GM21367 (cell line): ENCODE measurements at regions not wholly inside any gene's neighbourhood (a gene's known extent, or its start where the extent isn't known, plus 50 kb on each side); places are given as distances from the start of the nearest gene placed in this dataset.

Experiments
- ATAC-seq: cut with Tn5 transposase; IDR thresholded peaks from one replicate; pipeline ENCODE4 v1.9.1; 2021; ENCODE audit not compliant: unreplicated experiment

DNA sequence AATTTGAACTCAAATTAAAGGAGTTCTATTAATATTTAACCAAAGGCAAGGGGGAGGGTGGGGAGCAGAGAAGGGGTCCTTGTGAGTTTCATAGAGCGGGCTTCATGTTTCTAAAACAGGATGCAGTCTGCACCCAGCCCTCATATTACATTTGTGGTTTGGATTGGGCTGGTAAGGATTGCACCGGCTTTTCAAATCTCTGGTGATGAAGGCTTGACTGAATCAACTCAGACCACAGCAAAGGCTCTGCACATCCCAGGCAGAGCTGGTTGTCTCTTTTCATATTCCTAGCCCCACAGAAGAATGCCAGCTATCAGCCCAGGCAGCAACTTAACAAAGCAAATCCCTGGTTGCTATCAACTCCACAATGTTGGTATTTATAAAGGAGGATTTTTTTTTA is 1221.4 kb downstream of the VRK1 start:
- no peak for ATAC-seq

DNA sequence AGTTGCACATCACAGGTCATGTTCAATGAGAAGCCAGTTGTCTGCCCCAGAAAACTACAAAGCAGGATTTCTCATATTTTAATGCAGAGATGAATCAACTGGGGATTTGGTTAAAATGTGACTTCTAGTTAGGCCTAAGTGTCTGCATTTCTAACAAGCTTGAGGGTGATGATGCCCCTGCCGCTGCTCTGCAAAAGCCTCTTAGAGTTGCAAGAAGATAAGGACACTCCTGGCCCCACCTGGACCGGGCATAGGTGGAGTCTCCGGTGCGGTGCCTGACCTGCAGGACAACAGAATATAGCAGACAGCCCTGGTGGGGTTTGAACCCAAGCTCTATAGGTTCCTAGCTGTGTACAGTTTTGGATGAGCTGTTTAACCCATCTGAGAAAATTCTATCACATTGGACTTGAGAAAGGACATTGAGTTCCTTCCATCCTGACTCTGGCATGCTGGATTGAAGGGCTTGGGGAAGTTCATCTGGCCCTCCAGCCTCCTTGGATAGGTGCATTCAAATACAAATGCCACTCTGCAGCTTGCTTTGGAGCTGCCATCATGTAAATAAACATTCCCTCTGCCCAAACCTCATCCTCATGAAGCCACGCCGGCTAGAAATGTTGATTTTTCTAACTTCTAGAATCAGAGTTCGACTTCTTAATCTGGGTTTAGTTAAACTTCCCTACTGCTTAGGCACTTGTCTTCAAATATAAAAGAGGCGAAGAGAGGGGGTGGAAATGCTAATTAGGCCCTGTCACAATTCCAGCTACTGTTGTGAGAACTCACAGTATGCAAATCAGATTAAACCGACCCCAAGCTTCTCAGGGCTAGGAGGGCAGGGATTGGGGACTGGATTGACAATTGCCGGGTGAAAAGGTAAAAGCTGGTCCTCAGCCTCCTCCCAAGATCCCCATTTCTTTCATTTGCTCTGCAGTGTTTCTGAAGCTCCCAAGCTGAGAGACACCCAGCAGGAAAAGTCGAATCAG is 1225.6 kb downstream of the VRK1 start:
- ATAC-seq = no peak

DNA sequence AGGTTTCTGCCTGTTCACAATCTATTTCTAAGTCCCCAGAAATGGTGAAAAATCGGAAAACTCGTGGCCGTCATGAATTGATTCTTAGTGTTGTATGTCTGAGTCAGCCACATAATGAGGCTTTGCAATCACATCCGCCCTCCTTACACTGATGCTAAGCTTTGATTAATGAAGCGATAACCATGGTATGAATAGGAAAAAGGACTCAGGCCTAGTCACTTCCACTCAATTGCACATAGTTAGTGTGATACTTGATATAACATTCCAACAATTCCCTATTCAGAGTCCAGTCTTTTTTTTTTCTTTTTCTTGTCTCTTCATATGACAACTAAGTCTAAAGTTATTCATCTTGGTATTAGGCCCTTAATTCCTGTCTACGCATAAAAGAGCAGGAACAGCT is 1231.0 kb downstream of the VRK1 start:
- ATAC-seq = no peak

DNA sequence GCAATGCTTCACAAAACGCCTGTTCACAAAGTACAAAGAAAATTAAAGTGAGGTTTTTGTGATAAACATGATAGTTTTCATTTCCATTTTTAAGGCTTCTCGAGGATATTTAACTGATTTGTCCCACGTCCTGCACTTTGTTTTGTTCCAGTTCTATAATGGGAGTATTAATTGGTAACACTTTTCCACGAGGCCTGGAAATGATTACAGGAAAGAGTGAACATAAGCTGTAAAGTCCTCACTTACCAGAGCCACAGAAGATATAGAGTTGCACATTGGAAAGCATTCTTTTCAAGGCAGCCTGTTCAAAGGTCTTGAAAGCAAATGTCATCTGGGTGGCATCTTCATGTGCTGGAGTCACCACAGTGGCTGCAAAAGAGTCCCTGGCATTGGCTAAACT is 1236.6 kb downstream of the BCL11B start:
- no peak for ATAC-seq

DNA sequence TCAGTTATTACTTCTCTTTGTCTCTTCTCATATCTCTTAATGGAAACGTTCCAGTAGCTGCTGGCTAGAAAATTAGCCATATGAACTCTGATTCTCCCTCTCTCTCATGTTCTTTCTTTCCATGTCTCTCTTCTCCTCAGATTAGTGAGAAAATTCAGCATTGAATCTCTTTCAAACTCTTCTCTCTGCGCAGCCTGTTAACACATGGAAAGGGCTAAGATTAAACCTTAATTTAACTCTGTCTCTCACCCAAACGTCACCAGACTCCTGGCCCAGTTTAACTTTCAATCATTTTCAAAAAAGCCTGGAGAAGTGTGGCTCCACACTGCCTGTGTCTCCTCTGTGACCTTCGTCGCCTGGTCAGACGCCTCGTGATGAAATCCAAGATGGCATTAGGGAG is 1234.2 kb downstream of the BCL11B start:
- no peak for ATAC-seq

DNA sequence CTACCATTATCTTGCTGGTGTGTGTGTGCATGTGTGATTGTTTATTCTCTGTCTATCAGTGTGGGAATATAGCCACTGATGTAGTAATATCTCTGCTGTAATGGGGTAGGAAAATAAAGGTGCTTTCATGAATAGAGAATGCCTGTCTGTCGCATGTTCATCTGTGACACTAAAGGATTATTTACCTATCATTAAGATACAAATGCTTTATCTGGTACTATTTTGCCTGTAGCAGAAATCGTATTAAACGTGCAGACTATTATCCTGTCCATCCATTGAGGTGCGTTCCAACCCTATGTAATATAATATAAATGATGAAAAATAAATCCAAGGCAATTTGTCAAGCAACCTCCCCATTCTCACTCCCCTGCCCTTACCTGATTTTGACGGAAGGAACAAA is 1215.1 kb downstream of the BCL11B start:
- no peak for ATAC-seq

DNA sequence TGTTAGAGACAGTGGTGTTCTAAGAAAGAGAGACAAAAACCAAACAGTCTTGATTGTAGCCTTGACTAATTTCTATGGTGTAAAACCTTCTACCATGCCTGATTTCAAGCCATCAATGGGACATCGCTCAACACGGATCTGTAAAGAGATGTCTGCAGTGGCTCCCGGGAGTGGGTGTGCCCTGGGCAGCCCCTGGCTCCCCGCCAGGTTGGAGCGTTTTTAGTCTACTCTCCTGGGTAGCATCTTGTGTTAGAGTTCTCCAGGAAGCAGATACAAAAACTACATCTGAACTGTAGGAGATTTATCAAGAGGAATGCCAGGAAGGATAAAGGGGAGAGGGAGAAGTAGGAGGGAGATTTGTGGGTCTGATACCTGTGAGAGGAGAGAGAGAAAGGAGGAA is 1212.9 kb downstream of the BCL11B start:
- no peak for ATAC-seq

DNA sequence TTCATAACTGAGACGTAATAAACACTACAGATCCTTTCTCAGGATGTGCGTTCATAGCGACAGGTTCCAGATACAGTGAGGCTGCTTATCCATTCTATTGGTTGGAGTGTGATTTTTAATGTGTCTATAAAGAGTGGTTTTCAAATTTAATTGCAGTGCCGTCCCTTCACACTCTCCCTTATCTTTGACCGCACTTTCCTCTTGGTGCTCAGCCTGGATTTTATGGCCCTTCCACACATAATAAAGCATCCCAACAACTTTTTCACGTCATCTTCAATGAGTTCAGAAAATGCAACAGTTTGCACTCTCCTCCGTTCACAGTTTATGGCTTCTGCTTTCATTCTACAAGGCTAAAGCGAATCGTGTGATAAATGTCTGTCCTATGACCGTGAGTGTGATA is 1209.9 kb downstream of the BCL11B start:
- no peak for ATAC-seq

DNA sequence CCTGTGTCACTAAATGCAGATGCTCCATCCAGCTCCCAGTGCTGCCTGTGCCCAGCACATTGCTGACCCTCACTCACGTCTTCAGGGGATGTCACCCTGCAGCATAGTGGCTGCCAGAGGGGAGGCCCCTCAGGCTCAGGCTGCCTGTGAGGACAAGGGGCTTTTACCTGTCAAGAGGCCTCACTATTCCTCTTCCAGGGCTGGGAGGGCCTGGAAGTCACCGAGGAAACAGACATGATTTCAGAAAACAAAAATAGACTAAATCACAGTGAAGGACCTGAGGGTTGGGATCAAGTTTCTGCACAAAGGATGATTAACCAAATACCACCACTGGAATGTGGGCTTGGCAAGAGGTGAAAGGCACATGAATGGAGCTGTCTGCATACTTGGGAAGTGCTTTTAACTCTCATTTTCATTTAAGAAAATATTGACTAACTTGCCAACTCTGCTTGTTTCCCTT is 1202.3 kb downstream of the BCL11B start:
- no peak for ATAC-seq

DNA sequence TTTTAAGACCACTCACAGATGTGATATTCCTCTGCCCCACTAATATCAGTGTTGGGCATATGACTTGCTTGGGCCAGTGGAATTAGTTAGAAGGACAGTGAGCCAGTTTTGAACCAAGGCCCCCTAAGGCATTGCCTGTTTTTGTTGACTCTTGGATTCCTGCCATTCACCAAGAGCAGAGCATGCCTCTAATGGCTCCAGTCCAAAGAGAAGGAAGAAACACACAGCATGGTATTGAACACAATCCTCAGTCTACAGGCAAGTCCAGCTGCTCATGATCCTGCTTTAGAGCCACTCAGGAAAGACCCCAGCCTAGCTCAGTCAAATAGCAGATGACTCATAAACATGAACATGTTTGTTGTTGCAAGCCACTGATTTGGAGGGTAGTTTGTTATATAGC is 1201.5 kb downstream of the BCL11B start:
- ATAC-seq = no peak

DNA sequence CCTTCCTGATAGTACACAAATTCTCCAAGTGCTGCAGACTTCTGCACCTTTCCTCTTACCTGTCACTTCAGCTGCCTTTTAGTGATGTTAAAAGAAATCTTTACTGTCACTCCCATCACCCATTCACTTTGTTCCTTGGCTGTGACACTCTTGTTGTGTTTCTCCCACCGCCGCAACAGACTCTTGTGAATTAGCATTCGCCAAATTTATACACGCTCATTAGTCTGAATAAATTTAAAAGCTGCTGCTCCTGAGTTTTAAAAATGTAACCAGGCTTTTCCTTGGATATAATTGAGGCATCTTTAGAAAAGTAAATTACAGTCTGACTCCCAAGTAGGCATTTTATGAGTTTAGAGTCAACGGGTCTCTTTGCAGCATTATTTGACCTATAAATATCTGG is 1197.9 kb downstream of the BCL11B start:
- no peak for ATAC-seq

DNA sequence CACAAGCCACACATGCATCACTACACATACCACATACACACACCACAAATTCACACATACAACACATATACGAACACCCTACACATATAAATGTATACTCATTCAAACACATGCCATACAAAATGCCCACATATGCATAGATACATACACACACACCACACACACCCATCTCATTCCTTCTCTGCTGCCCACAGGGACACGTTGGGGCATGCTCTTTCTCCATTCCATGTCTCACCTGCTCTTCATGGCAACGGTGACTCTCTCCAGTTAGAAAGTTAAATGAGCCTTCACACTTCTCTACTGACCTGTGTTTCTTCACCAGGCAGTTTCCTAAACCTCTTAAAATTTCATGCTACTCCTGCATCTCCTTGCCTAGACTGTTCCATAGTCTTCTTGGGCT is 1194.8 kb downstream of the BCL11B start:
- no peak for ATAC-seq

DNA sequence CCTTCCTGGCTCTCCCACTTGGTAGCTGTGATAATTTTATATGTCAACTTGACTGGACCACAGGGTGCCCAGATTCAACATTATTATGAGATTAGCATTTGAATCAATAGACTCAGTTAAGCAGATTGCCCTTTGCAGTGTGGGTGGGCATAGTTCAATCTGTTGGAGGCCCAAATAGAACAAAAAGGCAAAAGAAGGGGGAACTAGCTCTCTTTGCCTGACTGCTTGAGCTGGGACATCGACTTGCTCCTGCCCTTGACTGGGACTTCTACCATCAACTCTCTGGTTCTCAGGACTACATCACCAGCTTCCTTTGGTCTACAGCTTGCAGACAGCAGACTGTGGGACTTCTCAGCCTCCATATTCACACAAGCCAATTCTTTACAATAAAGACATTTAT is 1189.2 kb downstream of the BCL11B start:
- no peak for ATAC-seq

DNA sequence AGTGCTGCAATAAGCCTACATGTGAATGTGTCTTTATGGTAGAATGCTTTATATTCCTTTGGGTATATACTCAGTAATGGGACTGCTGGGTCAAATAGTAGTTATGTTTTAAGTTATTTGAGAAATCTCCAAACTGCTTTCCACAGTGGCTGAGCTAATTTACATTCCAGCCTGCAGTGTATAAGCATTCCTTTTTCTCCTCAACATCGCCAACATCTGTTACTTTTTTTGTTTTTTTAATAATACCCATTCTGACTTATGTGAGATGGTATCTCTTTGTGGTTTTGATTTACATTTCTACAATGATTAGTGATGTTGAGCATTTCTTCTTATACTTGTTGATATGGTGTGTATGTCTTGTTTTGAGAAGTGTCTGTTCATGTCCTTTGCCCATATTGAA is 1186.2 kb downstream of the BCL11B start:
- ATAC-seq = no peak

DNA sequence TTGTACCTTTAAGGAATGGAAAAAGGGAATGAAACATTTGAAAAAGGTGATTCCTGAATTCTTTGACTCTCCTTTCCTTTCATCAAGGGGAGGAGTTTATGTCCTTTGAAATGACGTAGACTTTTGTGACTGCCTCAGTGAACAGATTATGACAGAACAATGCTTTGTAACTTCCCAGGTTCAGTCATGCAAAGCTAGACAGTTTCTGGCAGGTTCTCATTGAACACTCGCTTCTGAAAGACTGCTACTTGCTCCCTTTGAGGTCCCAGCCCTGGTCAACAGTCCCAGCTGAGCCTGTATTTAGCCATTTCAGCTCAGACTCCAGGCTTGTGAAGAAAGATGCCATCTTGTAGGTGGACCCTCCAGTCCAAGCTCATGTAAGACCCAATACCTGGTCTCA is 1178.9 kb downstream of the BCL11B start:
- ATAC-seq = no peak

DNA sequence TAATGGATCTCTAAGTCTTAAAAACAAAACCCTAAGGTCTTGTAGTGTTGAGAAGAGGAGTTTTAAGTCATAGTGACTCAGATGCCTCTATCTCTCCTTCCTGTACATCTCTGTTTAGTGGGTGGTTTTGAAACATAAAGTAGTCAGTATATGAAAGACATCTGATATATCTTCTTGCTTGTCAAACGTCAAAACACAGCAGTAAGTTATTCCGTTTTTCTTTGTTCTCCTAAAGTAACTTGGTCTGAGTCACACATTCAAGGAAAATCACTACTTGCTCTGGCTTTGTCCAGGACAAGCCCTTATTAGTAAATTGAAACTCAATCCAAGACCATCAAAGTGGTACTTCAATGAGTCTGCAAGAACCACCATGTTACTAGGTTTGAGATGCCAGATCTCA is 1172.5 kb downstream of the BCL11B start:
- ATAC-seq = no peak

DNA sequence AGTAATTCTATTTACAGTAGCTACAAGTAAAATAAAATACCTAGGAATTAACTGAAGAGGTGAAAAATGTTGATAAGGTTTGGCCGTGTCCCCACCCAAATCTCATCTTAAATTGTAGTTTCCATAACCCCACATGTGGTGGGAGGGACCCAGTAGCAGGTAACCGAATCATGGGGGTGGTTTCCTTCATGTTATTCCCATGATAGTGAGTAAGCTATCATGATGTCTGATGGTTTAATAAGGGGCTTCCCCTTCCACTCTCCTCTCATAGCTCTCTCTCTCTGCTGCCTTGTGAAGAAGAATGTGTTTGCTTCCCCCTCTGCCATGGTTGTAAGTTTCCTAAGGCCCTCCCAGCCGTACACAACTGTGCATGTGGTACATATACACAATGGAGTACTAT is 1170.7 kb downstream of the BCL11B start:
- ATAC-seq = no peak

DNA sequence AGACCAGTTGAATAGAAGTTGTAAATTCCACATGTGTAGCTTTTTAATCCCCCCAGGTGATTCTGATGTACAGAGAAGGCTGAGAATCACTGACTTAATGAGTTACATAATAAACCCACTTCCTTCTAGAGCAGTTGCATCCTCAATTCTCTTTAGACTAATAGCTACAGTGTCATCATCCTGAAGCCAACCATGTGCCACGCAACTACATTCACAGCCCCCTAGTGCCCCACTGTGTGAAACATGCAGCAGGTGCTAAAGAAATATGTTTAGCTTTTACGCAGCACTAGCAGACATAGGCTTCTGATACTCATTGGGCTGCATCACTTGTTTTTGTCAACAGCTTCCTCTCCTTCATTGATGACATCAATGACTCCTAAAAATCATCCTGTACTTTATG is 1168.3 kb downstream of the BCL11B start:
- no peak for ATAC-seq

DNA sequence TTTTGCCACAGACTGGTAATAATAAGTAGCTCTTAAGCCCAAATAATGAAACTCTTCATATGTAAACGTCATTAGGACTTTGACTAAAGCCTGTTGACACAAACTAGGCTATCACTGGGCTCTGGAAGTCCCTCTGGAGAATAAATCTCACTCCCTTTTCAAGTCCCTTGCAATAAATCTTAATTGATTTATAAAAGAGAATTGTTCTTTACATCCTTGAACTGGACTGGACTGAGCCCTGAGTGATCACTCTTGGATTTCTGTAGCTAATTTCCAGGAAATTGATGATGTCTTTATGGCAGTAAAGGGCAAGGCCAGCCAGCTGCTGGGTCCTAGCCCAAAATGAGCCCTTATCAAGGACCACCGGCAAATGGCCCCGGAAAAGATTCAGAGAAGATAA is 1162.7 kb downstream of the BCL11B start:
- no peak for ATAC-seq

DNA sequence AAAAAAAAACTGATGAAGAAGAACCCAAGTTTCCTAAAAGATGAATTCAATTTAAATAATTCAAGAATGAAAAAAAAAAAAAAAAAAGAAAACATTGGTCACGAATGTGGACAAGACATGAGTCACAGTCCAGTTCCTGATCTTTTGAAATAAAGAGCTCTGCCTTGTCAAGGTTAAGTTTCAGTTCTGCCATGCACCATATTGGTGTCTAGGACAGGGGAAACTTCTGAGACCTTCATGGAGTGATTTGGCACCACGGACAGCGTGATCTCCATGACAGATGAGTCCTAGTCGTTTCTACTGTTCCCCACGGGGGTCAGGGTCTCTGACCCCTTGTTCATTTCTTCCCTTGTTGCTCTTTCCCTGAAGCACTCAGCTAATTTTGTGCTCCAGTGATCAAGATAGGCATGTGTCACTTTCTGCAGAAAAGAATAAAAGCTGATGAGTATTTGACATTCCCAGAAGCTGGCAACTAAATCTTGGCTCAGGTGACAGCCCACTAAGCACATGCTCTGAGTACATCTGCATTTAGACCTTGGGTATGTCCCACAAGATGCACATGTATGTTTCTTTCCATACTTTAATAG is 1159.7 kb downstream of the BCL11B start:
- ATAC-seq = no peak

DNA sequence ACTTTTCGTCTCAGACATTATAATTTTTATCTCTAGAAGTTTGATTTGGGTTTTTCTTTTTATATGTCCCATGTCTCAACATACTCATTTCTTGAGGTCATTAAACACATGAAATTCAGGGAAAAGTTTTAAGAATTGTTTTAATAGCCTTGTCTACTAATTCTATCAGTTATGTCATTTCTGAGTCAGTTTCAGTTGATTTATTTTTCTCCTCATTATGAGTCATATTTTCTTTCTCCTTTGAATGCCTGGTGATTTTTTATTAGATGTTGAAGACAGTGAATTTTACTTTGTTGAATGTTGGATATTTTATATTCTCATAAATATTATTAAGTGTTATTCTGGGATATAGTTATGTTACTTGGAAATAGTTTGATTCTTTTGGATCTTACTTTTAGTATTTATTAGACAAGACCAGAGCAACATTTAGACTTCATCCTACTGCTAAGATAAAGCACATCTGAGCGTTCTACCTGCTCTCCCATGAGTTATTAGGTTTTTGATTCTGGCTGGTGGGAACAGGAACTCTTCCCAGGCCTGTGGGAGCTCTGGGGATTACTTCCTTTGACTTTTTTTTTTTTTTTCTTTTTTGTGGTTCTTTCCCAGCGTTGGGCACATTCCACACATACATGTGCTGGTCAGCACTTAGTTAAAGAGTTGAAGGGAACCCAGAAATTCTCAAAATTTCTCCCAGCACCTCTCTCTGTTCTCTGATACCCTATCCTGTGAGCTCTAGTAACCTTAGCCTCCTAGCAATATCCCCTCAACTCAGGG is 1157.7 kb downstream of the BCL11B start:
- no peak for ATAC-seq

DNA sequence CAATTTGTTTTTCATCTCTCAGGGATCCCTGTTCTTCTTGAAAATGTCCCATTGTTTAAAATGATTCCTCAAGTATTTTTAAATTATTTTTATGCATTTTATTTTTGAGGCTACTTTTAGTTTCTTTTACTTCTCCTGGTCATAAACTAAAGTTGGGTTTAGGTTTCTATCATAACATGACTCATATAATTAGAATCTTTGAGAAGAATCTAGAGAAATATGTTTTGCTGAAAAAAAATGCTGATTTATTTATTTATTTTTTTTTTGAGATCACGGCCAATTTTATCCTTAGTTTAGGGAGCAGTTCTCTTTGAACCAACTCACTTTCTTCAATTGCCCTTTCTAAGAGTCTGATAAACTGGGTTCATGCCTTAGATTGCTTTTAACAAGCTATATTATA is 1157.1 kb downstream of the BCL11B start:
- no peak for ATAC-seq
